MV-4-11 (cell line): ENCODE measurements at regions not wholly inside any gene's neighbourhood (a gene's known extent, or its start where the extent isn't known, plus 50 kb on each side); places are given as distances from the start of the nearest gene placed in this dataset.

Experiments
- DNase-seq: peaks from one replicate; lab custom pipeline; 2025; lab: John Stamatoyannopoulos, UW

DNA sequence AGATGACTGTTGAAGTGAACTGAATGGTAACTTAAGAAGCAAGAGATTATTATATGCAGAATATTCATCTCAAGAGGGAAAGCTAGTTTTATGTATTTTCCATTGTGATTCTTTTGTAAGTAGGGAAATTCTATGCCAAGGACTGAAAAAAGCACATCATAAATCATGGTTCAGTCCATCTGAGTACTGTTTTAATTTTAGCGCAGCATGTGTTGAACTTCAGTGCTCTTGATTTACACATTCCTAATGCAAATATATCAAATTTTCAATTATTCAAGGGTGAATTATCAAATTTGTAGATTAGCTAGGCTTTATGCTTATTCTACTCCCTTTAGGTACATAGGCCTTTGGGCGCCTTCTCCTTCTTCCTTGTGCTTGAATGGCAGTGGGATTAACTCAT lies 50.3 kb upstream of the TCF12 start:
- no peak for DNase-seq

DNA sequence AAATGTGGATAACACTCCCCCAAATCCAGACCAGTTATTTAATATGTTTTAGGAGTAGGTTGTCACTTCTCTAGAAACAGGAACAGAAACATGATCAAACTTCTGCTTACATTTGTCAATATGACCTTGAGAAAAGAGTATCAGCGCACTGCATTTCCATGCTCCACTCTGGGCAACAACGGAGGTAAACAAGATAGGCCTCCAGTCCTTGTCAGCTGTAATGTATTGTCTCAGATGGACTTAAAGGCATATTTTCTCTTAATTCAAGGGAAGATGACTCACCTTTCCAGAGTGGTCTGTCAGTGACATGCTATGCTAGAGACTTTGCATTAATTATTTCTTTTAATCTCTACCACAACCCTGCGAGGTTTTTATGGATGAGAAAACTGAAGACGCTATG lies 51.6 kb upstream of the TCF12 start:
- DNase-seq = peak; percentile 43

GRCh38 chr15:56857828-56858227 lies 60.6 kb upstream of the TCF12 start:
- DNase-seq = no peak

- no peak for DNase-seq
Measured at GRCh38 chr15:56856934-56857333, 61.5 kb upstream of the TCF12 start.

DNA sequence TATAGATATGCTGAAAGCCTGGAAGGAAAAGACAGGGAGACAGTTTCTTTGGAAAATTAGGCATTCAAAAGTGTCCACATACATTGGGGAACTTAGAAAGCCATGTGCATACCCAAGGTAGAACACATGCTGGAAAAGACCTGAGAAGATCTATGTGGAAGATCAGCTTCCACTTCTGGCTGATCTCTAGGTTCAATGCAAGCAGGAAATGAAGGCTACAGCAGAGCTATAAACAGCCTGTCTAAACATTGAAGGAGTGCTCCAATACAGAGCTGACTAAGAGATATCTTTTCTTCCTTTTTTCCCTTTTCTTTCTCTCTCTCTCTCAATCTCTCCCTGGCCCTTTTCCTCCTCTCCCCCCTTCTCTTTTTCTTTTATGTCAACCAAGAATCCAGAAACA lies 73.6 kb upstream of the TCF12 start:
- no peak for DNase-seq

- no peak for DNase-seq
Measured at GRCh38 chr15:56844471-56844870, 74.0 kb upstream of the TCF12 start.

DNA sequence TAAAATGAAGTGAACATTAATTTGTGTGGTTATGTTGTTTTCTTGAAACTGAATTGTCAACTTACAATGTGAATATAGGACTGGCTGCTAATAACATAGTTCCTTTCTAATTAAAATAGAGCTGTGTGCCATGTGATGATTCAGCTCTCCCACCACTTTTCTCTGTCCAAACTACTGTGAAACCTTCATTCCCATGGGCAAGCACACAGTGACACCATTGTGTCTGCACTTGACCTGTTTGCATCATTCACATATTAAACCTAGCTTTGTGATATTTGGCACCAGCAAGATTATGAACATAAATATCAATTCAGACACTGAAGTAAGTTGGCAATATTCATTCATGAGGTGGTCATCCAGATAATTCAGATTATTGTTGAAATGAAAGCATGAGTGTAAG lies 78.8 kb upstream of the TCF12 start:
- DNase-seq = no peak

DNA sequence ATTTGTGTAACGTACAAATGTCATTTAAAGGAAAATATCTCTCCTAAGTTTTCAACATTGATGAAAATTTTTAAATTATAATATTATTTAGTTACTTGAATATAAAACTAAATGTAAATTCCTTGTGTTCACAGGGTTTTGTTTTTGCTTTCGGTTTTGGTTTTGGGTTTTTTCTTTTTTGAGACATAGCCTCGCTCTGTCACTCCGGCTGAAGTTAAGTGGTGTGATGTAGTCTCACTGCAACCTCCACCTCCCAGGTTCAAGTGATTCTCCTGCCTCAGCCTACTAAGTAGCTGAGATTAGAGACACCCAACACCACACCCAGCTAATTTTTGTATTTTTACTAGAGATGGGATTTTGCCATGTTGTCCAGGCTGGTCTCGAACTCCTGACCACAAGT lies 79.3 kb upstream of the TCF12 start:
- no peak for DNase-seq

DNA sequence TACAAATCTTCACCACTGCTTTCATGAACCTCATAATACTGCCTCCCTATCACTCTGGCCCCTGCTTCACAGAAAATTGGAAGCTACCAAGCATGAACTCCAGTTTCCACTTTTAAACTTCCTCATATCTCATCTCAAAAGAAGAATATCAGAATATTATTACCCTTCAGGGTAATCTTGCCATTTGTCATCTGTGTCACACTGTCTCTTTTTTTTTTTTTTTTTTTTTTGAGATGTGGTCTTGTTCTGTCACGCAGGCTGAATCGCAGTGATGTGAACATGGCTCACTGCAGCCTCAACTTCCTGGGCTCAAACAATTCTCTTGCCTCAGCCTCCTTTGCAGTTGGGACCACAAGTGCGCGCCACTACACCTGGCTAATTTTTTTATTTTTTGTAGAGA lies 80.4 kb upstream of the TCF12 start:
- no peak for DNase-seq

- no peak for DNase-seq
Measured at GRCh38 chr15:56837273-56837672, 81.2 kb upstream of the TCF12 start.

- no peak for DNase-seq
Measured at GRCh38 chr15:56835718-56836171, 82.7 kb upstream of the TCF12 start.

- DNase-seq = no peak
Measured at GRCh38 chr15:56832125-56832524, 86.3 kb upstream of the TCF12 start.

DNA sequence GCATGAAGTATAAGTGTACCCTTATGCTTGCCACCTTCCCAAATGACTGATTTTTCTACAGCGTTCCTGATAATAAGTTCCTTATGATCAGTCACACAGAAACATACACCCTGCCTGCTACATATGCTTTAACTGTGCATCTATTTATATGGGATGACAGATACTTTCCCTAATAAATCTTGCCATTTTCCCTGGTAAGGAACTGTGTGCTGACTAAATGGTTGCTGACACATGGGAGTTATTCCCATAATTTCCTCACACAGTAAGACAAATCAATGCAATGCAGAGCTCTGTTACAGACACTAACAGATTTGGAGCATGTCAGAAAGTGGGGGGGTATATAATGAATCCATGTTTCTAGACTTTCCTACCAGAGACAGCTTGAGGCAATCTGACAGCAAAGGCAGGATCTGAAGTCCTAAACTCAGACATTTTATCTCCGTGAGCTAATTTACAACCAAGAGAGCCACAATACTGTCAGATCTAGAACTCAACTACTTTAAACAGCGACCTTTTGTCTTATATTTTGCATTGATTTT lies 86.9 kb upstream of the TCF12 start:
- no peak for DNase-seq

DNA sequence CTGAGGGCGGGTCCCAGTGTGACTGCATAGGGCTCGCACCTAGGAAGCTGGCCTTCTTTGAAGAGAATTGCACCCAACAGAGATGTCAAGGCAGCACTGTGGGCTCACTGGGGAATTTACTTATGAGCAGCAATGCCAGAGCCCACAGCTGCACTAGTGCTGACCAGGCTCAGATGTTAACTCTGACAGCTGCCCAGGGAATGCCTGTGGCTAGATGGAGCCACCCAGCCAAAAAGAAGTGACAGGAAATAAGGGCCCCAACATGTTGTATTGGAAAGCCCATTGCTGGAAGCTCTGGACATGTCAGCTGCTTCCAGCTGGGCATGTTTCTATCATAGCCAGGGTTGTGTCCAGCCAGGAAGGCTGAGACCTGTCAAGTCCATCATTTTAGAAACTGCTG lies 90.9 kb upstream of the ZNF280D start:
- DNase-seq = no peak

- peak; percentile 22 for DNase-seq
Measured at GRCh38 chr15:56821721-56822425, 88.6 kb upstream of the ZNF280D start.

- peak; percentile 88 for DNase-seq
Measured at GRCh38 chr15:56820333-56820732, 87.0 kb upstream of the ZNF280D start.

DNA sequence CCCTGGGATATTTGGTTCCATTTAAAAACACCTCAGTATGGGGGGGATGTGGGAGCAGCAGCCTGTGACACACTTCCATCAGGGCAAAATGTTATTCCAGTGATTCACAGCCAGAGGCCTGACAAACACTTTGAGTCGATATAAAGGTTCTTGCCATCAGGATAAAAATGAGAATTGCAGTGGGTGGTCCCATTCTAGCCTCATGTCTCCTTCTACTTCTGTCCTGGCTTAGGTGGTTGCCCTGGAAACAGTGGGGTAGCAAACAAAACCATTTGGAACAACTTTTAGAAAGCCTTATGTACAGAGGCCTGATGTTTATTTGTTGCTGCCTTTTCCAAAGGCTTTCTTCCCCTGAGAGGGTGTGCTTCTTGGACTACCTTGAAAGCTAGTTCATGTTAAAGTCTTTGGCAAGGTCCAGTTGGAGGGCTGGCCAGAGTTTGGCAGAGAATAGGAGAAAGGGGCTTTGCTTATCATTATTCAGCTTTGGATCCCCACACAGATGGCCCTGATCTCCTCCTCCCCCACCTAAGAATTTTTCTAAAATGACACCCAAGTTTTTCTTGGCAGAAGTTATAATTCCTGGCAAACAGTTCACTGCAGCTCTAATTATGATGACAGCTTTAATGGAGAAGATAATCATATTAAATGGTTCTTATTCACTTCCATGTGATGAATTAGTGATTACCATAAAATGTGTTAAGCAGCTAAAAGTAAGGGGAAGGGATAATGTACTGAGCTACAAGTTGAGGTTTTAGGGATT lies 84.2 kb upstream of the ZNF280D start:
- DNase-seq = no peak

- peak; percentile 16 for DNase-seq
Measured at GRCh38 chr15:56816781-56817180, 83.5 kb upstream of the ZNF280D start.

GRCh38 chr15:56815247-56815646 lies 81.9 kb upstream of the ZNF280D start:
- peak; percentile 99 for DNase-seq

- no peak for DNase-seq
Measured at GRCh38 chr15:56814429-56814828, 81.1 kb upstream of the ZNF280D start.

DNA sequence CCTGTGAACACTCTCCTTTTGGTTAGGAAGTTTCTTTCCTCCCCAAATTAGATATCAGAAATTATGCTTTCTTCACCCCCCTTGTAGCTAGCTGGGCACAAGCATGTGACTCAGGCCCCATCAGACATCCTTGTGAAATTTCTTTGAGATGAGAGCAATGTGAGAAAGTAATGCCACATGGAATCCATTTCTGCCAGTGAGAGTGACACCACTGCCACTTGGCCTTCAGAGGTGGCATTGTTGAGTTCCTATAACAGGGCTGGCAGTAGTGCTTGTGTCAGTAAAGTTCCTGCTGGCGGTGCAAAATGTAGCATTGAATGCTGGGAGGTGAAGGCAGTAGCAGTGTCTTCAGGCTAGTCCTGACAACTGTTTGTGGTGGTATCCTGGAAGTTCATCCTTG lies 80.7 kb upstream of the ZNF280D start:
- DNase-seq = peak; percentile 33

DNA sequence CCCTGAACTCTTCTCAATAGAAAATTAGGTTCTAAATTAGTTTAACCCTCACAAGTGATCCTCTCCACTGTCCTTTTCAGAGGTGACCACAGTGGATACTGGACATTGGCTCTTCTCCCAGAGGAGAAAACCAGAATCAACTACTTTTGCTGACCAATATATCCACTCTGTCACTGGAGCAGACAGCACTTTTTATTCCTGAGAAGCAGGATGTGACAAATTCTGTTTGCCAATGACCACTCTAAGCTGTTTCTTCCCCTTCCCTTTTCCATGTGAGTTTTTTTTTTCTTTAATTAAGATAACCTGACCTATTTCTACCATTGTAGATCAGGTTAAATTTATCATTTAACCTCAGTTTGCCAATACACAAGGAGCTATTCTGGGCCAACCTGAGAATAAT lies 79.7 kb upstream of the ZNF280D start:
- DNase-seq = peak; percentile 43

DNA sequence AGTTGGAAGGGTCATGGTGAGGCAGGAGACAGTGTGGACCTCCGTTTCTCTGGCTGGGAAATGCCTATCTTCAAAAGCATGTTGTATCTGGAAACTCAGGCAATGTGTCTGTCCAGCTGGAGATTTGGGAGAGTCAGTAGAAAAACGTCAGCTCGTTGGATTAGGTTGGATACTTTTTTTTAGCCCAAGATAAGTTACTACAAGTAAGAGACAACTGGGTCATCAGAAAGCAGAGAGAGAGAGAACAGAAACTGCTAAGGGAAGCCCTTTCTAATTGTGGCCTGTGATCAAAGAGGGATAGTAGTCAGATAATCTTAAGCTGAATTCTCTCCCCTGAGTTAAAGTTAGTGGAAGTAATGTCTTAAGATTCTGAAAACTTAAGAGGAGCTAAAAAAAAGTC lies 78.9 kb upstream of the ZNF280D start:
- peak; percentile 32 for DNase-seq
